Endothelial cell of umbilical vein (primary cell): ENCODE measurements at regions not wholly inside any gene's neighbourhood (a gene's known extent, or its start where the extent isn't known, plus 50 kb on each side); places are given as distances from the start of the nearest gene placed in this dataset.

Experiments used
- POLR2A ChIP-seq: IDR thresholded peaks from 2 replicates; pipeline ENCODE4 v1.6.1; 2012; ENCODE audit warnings: low read depth, mild to moderate bottlenecking, control low read depth, low read length
- TF ChIP-seq, protein P1 (sequence below), 2 donors: IDR thresholded peaks; 1 replicate in 1 of 2; 2 replicates in 1 of 2; pipeline ENCODE4 v1.5.1; 2011; ENCODE audit warnings: low read length in 2 of 2, mild to moderate bottlenecking in 2 of 2, moderate library complexity in 2 of 2, control low read depth in 1 of 2, inconsistent platforms in 1 of 2, low read depth in 1 of 2; ENCODE audit not compliant: insufficient read depth in 1 of 2; ENCODE audit errors: extremely low read depth in 1 of 2

DNA sequence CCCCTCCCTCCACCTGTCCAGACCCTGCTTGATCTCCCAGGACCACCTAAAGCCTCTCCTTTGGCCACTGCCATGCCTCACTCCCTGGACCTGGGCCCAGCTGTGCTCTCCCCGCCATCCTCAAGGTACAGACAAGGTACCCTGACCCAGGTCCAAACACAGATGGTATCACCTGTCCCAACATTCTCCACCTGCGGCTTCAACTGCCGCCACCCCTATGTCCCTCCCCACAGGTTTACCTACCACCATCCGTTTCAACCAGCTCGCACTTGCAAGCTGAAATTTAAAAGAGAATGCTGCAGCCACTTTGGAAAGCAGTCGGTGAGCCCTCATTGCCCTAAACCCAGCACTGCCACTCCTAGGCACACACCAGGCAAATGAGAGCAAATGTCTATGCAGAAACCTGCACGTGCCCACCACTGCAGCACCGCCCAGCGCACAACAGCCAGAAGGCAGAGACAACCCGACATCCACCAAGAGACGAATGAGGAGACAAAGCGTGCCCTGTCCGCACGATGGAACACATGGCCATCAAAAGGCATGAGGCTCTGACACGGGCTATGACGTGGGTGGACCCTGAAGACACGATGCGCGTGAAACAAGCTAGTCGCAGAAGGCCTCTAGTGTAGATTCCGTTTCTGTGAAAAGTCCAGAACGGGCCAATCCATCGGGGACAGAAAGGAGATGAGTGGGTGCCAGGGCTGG, 71.0 kb downstream of the RFLNA start:
- TF ChIP-seq, protein P1, sequence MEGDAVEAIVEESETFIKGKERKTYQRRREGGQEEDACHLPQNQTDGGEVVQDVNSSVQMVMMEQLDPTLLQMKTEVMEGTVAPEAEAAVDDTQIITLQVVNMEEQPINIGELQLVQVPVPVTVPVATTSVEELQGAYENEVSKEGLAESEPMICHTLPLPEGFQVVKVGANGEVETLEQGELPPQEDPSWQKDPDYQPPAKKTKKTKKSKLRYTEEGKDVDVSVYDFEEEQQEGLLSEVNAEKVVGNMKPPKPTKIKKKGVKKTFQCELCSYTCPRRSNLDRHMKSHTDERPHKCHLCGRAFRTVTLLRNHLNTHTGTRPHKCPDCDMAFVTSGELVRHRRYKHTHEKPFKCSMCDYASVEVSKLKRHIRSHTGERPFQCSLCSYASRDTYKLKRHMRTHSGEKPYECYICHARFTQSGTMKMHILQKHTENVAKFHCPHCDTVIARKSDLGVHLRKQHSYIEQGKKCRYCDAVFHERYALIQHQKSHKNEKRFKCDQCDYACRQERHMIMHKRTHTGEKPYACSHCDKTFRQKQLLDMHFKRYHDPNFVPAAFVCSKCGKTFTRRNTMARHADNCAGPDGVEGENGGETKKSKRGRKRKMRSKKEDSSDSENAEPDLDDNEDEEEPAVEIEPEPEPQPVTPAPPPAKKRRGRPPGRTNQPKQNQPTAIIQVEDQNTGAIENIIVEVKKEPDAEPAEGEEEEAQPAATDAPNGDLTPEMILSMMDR (IDR thresholded peaks at IDR 0.05; ENCODE audit: extremely low read depth in 1 of 2, insufficient read depth in 1 of 2, low read depth in 1 of 2, low read length in 2 of 2), result no peak
- no peak for TF ChIP-seq POLR2A
